H1 (cell line): ENCODE measurements at regions not wholly inside any gene's neighbourhood (a gene's known extent, or its start where the extent isn't known, plus 50 kb on each side); places are given as distances from the start of the nearest gene placed in this dataset.

Experiments
- BACH1 ChIP-seq: IDR thresholded peaks from 2 replicates; pipeline ENCODE4 v1.6.1; 2012; ENCODE audit warnings: low read length, improper control_type of control experiment
- CHD1 ChIP-seq: IDR thresholded peaks from 2 replicates; pipeline ENCODE4 v1.6.1; 2012; ENCODE audit warnings: low read depth, low read length, improper control_type of control experiment
- CHD2 ChIP-seq: IDR thresholded peaks from 2 replicates; pipeline ENCODE4 v1.6.1; 2012; ENCODE audit warnings: low read length, improper control_type of control experiment
- KDM5A ChIP-seq: fragments of 200-600 bp; IDR thresholded peaks from 2 replicates; pipeline ENCODE4 v1.7.1; 2012; ENCODE audit warnings: mild to moderate bottlenecking, low read length, inconsistent platforms, mixed read lengths
- MAFK ChIP-seq: IDR thresholded peaks from 2 replicates; pipeline ENCODE4 v1.6.1; 2012; ENCODE audit warnings: low read depth, mild to moderate bottlenecking, improper control_type of control experiment, low read length
- MAX ChIP-seq: IDR thresholded peaks from 2 replicates; pipeline ENCODE4 v1.6.1; 2012; ENCODE audit warnings: inconsistent platforms
- RXRA ChIP-seq: IDR thresholded peaks from 2 replicates; pipeline ENCODE4 v1.6.1; 2011; ENCODE audit warnings: low read depth, mild to moderate bottlenecking, low read length, moderate library complexity; ENCODE audit not compliant: insufficient read depth
- TBP ChIP-seq: IDR thresholded peaks from 2 replicates; pipeline ENCODE4 v1.6.1; 2011; ENCODE audit warnings: low read depth, low read length, improper control_type of control experiment
- USF2 ChIP-seq: IDR thresholded peaks from 2 replicates; pipeline ENCODE4 v1.6.1; 2011; ENCODE audit warnings: low read length, improper control_type of control experiment

GRCh38 chr4:15286041-15286440 is 141.8 kb upstream of the C1QTNF7 start (continued):
- TF ChIP-seq BACH1 (no peak), MAX (no peak), CHD2 (no peak), CHD1 (no peak), MAFK (no peak), RXRA (no peak), TBP (no peak), USF2 (no peak), KDM5A (no peak)
